ENCODE measurements at regions not wholly inside any gene's neighbourhood (a gene's known extent, or its start where the extent isn't known, plus 50 kb on each side); places are given as distances from the start of the nearest gene placed in this dataset.

DNA sequence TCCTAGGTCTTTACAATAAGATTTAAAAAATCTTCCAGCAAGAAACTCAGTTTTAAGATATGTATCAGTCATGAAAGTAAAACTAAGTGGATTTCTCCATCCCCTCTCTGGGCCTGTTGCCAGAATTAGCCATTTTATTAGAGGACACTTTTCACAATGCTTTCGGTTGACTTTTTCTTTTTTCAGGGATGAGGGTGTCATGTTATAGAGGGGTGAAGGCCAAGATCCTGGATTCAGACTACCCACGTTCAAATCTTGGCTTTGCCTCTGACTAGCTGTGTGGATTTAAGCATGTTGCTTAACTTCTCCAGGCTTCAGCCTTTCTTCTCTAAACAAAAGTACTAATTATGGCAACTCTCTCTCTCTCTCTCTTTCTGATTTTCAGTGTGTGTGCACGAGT lies 111.7 kb upstream of the COX10 start:
- Histone ChIP-seq H3K36me3 (ENCODE audit: control insufficient read depth in 2 of 3, insufficient read depth in 3 of 3, low read length in 3 of 3) (no peaks in the 10 kb centered on the region), H3K27me3 (ENCODE audit: control insufficient read depth, insufficient read depth, low read length) (no peaks in the 10 kb centered on the region), H3K4me1 (ENCODE audit: control insufficient read depth in 2 of 3, insufficient read depth in 2 of 3, low read depth in 1 of 3, low read length in 3 of 3) (no peaks in the 10 kb centered on the region), H3K27ac (ENCODE audit: low read depth in 2 of 2, low read length in 2 of 2) (no peak overlapping the region), H3K9ac (ENCODE audit: low read length in 3 of 3) (no peak overlapping the region), H3K4me3 (ENCODE audit: low read length in 3 of 3) (no peak overlapping the region), H3K9me3 (ENCODE audit: control insufficient read depth in 2 of 3, insufficient read depth in 1 of 3, low read length in 3 of 3) (no peaks in the 10 kb centered on the region)
- TF ChIP-seq, protein P1, sequence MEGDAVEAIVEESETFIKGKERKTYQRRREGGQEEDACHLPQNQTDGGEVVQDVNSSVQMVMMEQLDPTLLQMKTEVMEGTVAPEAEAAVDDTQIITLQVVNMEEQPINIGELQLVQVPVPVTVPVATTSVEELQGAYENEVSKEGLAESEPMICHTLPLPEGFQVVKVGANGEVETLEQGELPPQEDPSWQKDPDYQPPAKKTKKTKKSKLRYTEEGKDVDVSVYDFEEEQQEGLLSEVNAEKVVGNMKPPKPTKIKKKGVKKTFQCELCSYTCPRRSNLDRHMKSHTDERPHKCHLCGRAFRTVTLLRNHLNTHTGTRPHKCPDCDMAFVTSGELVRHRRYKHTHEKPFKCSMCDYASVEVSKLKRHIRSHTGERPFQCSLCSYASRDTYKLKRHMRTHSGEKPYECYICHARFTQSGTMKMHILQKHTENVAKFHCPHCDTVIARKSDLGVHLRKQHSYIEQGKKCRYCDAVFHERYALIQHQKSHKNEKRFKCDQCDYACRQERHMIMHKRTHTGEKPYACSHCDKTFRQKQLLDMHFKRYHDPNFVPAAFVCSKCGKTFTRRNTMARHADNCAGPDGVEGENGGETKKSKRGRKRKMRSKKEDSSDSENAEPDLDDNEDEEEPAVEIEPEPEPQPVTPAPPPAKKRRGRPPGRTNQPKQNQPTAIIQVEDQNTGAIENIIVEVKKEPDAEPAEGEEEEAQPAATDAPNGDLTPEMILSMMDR (IDR thresholded peaks at IDR 0.05; ENCODE audit: borderline replicate concordance, extremely low read depth, insufficient read depth), result no peak
- peak in 1 of 5 donors; percentile 18 for DNase-seq
- intact Hi-C loops (cut with DNase I), result no loop called here
- FAIRE-seq, result no peak

DNA sequence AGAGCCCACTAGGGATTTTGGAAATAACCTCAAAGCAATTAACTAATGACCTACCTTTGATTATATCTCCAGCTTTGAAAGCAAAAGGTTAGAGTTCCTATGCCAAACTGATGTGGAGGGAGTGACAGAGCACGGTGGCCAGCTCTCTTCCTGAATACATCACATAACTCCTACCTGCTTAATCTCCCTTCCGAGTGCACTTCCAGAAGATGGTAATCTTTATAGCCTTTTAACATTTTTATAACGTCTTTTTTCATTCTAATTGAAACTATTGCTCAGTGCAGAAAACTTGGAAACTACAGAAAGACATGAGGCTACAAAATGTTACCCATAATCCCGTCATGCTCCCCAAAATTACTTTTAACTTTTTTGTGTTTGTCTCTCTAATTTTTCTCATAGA lies 110.5 kb upstream of the COX10 start:
- intact Hi-C loops (cut with DNase I), result no loop called here
- no peak overlapping the region for H3K4me3 ChIP-seq (ENCODE audit: low read length in 3 of 3)
- TF ChIP-seq, protein P1 (IDR thresholded peaks at IDR 0.05; ENCODE audit: borderline replicate concordance, extremely low read depth, insufficient read depth), result no peak
- no peak for FAIRE-seq
- no peaks in the 10 kb centered on the region for H3K4me1 ChIP-seq (ENCODE audit: control insufficient read depth in 2 of 3, insufficient read depth in 2 of 3, low read depth in 1 of 3, low read length in 3 of 3)
- no peak for DNase-seq
- no peak overlapping the region for H3K9ac ChIP-seq (ENCODE audit: low read length in 3 of 3)
- H3K27me3 ChIP-seq (ENCODE audit: control insufficient read depth, insufficient read depth, low read length), result no peaks in the 10 kb centered on the region
- no peak overlapping the region for H3K27ac ChIP-seq (ENCODE audit: low read depth in 2 of 2, low read length in 2 of 2)
- no peaks in the 10 kb centered on the region for H3K36me3 ChIP-seq (ENCODE audit: control insufficient read depth in 2 of 3, insufficient read depth in 3 of 3, low read length in 3 of 3)
- H3K9me3 ChIP-seq (ENCODE audit: control insufficient read depth in 2 of 3, insufficient read depth in 1 of 3, low read length in 3 of 3), result no peaks in the 10 kb centered on the region

- no peaks in the 10 kb centered on the region for H3K36me3 ChIP-seq (ENCODE audit: control insufficient read depth in 2 of 3, insufficient read depth in 3 of 3, low read length in 3 of 3)
These were observed 108.0 kb upstream of the COX10 start for GRCh38 chr17:13961265-13961664.

More at GRCh38 chr17:13961265-13961664, 108.0 kb upstream of the COX10 start:
- Histone ChIP-seq H3K9ac (ENCODE audit: low read length in 3 of 3) (no peak overlapping the region), H3K27ac (ENCODE audit: low read depth in 2 of 2, low read length in 2 of 2) (no peak overlapping the region), H3K4me3 (ENCODE audit: low read length in 3 of 3) (no peak overlapping the region), H3K27me3 (ENCODE audit: control insufficient read depth, insufficient read depth, low read length) (no peaks in the 10 kb centered on the region), H3K9me3 (ENCODE audit: control insufficient read depth in 2 of 3, insufficient read depth in 1 of 3, low read length in 3 of 3) (no peaks in the 10 kb centered on the region), H3K4me1 (ENCODE audit: control insufficient read depth in 2 of 3, insufficient read depth in 2 of 3, low read depth in 1 of 3, low read length in 3 of 3) (no peaks in the 10 kb centered on the region)
- intact Hi-C loops (cut with DNase I), result no loop called here
- DNase-seq (no peak), FAIRE-seq (no peak)
- TF ChIP-seq, protein P1 (IDR thresholded peaks at IDR 0.05; ENCODE audit: borderline replicate concordance, extremely low read depth, insufficient read depth), result no peak

Measured in kidney (tissue), 13 donors.